ENCODE measurements at regions not wholly inside any gene's neighbourhood (a gene's known extent, or its start where the extent isn't known, plus 50 kb on each side); places are given as distances from the start of the nearest gene placed in this dataset.
"Not testable (repeated sequence)": the region's sequence is repeated elsewhere in the genome, so short reads cannot be mapped to it uniquely, and the experiment has no call there.

DNA sequence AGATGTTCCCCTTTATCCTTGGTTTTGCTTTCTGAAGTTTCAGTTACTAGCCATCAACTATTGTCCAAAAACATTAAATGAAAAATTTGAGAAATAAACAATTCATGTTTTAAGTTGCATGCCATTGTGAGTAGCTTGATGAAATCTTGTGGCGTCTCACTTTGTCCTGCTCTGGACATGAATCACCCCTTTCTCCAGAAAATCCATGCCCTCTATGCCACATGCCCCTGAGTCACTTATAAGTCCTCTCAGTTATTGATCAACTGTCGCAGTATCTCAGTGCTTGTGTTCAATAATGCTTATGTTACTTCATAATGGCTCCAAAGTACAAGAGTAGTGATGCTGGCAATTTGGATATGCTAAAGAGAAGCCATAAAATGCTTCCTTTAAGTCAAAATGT lies 208.0 kb upstream of the FERD3L start:
- no peak overlapping the region for H3K4me3 ChIP-seq (replicated peaks; ENCODE audit: low read depth, low read length)
- no peaks in the 10 kb centered on the region for H3K27me3 ChIP-seq (replicated peaks; ENCODE audit: control insufficient read depth, insufficient read depth, low read length)
- H3K36me3 ChIP-seq (ENCODE audit: control insufficient read depth, insufficient read depth, low read length): no peaks in the 10 kb centered on the region
- TF ChIP-seq, protein P1, sequence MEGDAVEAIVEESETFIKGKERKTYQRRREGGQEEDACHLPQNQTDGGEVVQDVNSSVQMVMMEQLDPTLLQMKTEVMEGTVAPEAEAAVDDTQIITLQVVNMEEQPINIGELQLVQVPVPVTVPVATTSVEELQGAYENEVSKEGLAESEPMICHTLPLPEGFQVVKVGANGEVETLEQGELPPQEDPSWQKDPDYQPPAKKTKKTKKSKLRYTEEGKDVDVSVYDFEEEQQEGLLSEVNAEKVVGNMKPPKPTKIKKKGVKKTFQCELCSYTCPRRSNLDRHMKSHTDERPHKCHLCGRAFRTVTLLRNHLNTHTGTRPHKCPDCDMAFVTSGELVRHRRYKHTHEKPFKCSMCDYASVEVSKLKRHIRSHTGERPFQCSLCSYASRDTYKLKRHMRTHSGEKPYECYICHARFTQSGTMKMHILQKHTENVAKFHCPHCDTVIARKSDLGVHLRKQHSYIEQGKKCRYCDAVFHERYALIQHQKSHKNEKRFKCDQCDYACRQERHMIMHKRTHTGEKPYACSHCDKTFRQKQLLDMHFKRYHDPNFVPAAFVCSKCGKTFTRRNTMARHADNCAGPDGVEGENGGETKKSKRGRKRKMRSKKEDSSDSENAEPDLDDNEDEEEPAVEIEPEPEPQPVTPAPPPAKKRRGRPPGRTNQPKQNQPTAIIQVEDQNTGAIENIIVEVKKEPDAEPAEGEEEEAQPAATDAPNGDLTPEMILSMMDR (IDR thresholded peaks at IDR 0.05; ENCODE audit: insufficient read depth, low read length, poor library complexity, severe bottlenecking): no peak
- DNase-seq (ENCODE audit: extremely low read depth, insufficient read length): no peak

DNA sequence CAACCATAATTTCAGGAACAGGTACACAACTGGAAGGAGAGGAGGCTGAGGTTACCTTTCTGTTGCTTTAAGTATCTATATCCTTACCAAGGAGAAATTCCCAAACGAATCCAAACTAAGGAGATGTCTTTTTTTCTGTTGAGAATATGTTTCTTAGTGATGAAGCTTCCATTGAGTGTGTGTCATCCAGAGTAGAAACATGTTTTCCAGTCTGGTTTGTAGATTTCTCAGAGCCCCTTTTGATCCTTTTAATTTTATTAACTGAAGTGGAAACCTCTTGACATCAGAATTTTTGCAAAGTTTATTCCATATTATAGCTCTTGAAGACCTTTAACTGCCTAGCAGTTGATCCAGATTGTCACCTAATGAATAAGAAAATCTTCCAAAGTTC lies 207.1 kb upstream of the FERD3L start:
- no peak overlapping the region for H3K4me3 ChIP-seq (replicated peaks; ENCODE audit: low read depth, low read length)
- TF ChIP-seq, protein P1 (IDR thresholded peaks at IDR 0.05; ENCODE audit: insufficient read depth, low read length, poor library complexity, severe bottlenecking): no peak
- no peaks in the 10 kb centered on the region for H3K27me3 ChIP-seq (replicated peaks; ENCODE audit: control insufficient read depth, insufficient read depth, low read length)
- H3K36me3 ChIP-seq (ENCODE audit: control insufficient read depth, insufficient read depth, low read length): no peaks in the 10 kb centered on the region
- DNase-seq (ENCODE audit: extremely low read depth, insufficient read length): no peak

DNA sequence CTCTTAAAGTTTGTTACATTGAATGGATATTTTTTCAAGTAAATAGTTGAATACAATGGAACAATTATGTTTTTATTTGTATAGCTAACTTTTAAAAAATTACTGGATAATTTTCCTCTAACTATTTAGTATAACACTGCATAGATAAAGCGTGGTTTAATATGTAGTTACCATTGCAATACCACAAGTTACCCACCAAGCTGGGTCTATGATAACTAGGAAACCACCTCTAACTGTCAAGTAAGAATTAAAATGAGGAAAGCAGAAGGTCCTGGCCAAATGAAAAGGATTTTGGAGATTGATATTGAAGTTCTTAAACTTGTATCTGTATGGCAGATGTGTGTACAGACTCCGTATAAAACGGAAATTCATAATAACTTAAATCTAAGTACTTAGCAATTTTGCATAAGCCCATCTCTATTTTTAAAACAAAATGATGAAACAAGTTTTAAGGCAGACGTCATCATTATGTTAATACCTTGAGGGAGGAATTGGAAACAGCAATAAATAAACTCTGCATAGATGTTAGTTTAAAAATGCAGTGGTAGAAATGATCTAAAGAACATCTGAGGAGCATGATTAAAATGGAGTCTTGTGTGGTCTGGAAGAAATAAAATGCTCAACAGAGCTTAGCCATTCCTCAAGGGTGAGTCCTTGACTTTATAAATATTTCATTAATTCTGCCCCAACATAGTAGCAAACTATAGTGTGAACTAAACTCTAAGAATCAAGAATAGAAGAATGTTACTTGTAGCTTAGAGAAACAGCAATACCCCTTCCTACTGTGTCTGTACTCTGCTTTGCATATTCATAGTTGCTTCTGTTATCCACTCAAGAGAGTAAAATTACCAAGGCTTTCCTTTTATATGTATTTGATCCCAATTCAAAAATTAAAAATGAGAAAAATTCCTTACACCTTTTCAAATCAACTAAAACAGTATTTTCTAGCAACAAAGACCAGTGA lies 206.4 kb upstream of the FERD3L start:
- Histone ChIP-seq H3K36me3 (ENCODE audit: control insufficient read depth, insufficient read depth, low read length) (no peaks in the 10 kb centered on the region), H3K27me3 (replicated peaks; ENCODE audit: control insufficient read depth, insufficient read depth, low read length) (no peaks in the 10 kb centered on the region), H3K4me3 (replicated peaks; ENCODE audit: low read depth, low read length) (no peak overlapping the region)
- TF ChIP-seq, protein P1 (IDR thresholded peaks at IDR 0.05; ENCODE audit: insufficient read depth, low read length, poor library complexity, severe bottlenecking): no peak
- no peak for DNase-seq (ENCODE audit: extremely low read depth, insufficient read length)

DNA sequence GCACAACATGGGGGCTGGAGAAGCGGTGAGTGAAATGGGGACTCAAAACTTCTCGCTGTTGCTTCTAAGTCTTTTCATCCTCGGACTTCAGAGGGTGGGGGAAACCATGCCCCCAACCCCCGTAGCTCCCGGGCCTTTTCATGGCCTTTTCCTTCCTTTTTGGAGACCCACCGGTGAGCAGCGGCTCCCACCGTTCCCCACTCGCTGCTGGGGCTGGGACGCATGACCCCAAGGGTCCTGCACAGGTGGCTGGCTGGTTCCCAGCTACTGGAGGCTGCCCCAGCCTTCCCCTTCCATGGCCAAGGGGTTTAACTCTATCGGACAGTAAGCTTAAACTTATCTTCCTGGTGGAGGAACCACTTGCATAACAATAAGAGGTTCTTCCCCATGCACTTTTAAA lies 194.3 kb upstream of the FERD3L start:
- Histone ChIP-seq H3K36me3 (ENCODE audit: control insufficient read depth, insufficient read depth, low read length) (no peaks in the 10 kb centered on the region), H3K27me3 (replicated peaks; ENCODE audit: control insufficient read depth, insufficient read depth, low read length) (no peaks in the 10 kb centered on the region), H3K4me3 (replicated peaks; ENCODE audit: low read depth, low read length) (no peak overlapping the region)
- DNase-seq (ENCODE audit: extremely low read depth, insufficient read length): no peak
- TF ChIP-seq, protein P1 (IDR thresholded peaks at IDR 0.05; ENCODE audit: insufficient read depth, low read length, poor library complexity, severe bottlenecking): no peak

DNA sequence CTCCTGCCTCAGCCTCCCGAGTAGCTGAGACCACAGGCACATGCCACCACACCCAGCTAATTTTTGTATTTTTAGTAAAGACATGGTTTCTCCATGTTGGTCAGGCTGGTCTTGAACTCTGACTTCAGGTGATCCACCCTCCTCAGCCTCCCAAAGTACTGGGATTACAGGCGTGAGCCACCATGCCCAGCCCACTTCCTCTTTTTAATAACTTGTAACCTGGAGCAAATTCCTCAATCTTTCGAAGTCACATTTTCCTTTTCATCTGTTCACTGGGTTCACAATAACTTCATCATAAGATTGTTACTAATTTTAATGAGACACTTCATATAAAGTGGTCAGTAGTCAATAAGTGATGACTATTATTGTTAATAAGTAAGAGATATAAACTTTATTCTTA lies 193.3 kb upstream of the FERD3L start:
- DNase-seq (ENCODE audit: extremely low read depth, insufficient read length); H3K4me3 ChIP-seq (replicated peaks; ENCODE audit: low read depth, low read length); H3K27me3 ChIP-seq (replicated peaks; ENCODE audit: control insufficient read depth, insufficient read depth, low read length); H3K36me3 ChIP-seq (ENCODE audit: control insufficient read depth, insufficient read depth, low read length): not testable (repeated sequence)

DNA sequence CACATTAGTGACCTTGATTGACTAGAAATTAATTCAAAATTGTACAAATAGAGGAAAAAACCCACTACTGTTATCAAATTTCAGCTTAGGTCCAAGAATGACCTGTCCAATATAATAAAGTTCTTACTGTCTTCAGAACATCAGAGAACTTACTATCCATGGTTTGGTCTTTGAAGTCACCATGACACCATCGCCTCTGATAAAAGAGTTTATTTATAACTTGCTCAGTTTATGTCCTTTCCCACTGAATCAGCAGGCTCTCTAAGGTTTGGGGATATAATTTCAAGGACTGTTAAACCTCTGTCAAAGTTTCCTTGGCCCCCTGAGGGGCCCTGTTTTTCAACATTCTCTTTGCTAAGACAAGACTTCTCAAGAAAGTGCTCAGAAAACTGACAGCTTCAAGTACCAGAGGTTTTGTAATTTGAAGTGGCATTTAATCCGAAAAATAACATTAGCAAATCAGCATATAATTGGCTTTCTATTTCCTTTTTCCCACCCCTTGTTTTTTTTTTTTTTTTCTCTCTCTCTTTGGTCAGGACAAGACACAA lies 191.7 kb upstream of the FERD3L start:
- Histone ChIP-seq H3K4me3 (replicated peaks; ENCODE audit: low read depth, low read length) (no peak overlapping the region), H3K36me3 (ENCODE audit: control insufficient read depth, insufficient read depth, low read length) (no peaks in the 10 kb centered on the region), H3K27me3 (replicated peaks; ENCODE audit: control insufficient read depth, insufficient read depth, low read length) (no peaks in the 10 kb centered on the region)
- no peak for DNase-seq (ENCODE audit: extremely low read depth, insufficient read length)
- TF ChIP-seq, protein P1 (IDR thresholded peaks at IDR 0.05; ENCODE audit: insufficient read depth, low read length, poor library complexity, severe bottlenecking): no peak

Measured in GM06990 (cell line).